Left ventricle myocardium inferior (tissue), 1 donor: ENCODE measurements at regions not wholly inside any gene's neighbourhood (a gene's known extent, or its start where the extent isn't known, plus 50 kb on each side); places are given as distances from the start of the nearest gene placed in this dataset.

Experiments used
- DNase-seq: peaks from one replicate; pipeline ENCODE4 v3.0.0-alpha.2; 2020
- H3K27ac ChIP-seq: fragments of 200-600 bp; replicated peaks from 2 replicates; pipeline ENCODE4 v1.8.0; 2021
- H3K27me3 ChIP-seq: fragments of 200-600 bp; 2 replicates; pipeline ENCODE4 v1.8.0; 2021; ENCODE audit warnings: low read depth
- H3K36me3 ChIP-seq: fragments of 200-600 bp; 2 replicates; pipeline ENCODE4 v1.8.0; 2021
- H3K4me1 ChIP-seq: fragments of 200-600 bp; 2 replicates; pipeline ENCODE4 v1.8.0; 2021
- H3K4me3 ChIP-seq: fragments of 200-600 bp; 2 replicates; pipeline ENCODE4 v1.8.0; 2021; ENCODE audit warnings: mild to moderate bottlenecking, moderate library complexity
- H3K9me3 ChIP-seq: fragments of 200-600 bp; replicated peaks from 2 replicates; pipeline ENCODE4 v1.8.0; 2021
- intact Hi-C: fragments of 100-400 bp; cut with micrococcal nuclease; formaldehyde crosslinking; loops from one replicate; pipeline ENCODE4 v1.11.0; 2022
- TF ChIP-seq, protein P1 (sequence below): fragments of 200-600 bp; IDR thresholded peaks from 2 replicates; pipeline ENCODE4 v1.8.0; 2021; ENCODE audit warnings: antibody characterized with exemption, mild to moderate bottlenecking, borderline replicate concordance
- donor health status: DM: no; HTN: yes; CAD: no; lungs with severe emphysema.

- H3K4me3 ChIP-seq: no peak overlapping the region
- intact Hi-C loops: no loop called here
- TF ChIP-seq, protein P1, sequence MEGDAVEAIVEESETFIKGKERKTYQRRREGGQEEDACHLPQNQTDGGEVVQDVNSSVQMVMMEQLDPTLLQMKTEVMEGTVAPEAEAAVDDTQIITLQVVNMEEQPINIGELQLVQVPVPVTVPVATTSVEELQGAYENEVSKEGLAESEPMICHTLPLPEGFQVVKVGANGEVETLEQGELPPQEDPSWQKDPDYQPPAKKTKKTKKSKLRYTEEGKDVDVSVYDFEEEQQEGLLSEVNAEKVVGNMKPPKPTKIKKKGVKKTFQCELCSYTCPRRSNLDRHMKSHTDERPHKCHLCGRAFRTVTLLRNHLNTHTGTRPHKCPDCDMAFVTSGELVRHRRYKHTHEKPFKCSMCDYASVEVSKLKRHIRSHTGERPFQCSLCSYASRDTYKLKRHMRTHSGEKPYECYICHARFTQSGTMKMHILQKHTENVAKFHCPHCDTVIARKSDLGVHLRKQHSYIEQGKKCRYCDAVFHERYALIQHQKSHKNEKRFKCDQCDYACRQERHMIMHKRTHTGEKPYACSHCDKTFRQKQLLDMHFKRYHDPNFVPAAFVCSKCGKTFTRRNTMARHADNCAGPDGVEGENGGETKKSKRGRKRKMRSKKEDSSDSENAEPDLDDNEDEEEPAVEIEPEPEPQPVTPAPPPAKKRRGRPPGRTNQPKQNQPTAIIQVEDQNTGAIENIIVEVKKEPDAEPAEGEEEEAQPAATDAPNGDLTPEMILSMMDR: no peak
- H3K36me3 ChIP-seq: no peaks in the 10 kb centered on the region
- no peak overlapping the region for H3K27ac ChIP-seq
- no peak for DNase-seq
- H3K27me3 ChIP-seq: peaks cover 28% of the 10 kb centered on the region
- no peaks in the 10 kb centered on the region for H3K4me1 ChIP-seq
- no peaks in the 10 kb centered on the region for H3K9me3 ChIP-seq
Measured at GRCh38 chr18:78403371-78403770, 576.2 kb upstream of the SALL3 start.

DNA sequence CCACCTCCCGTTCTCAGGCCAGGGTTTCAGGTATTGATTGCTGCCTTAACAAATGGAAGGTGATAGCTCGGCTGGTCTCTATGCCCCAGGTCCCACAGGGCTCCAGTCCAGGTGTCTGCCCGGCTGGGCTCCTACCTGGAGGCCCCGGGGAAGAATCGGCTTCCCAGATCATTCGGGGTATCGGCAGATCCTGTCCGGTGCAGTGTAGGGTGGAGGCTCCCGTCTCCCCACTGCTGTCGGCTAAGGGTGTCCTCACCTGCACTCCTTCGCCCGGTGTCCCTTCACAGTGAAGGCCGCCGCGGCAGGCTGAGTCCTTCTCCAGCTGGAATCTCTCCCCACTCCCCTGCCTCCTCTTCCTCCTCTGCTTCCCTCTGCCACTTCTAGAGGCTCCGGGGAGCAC lies 573.9 kb upstream of the SALL3 start:
- H3K4me1 ChIP-seq: no peaks in the 10 kb centered on the region
- H3K27ac ChIP-seq: no peak overlapping the region
- intact Hi-C loops: no loop called here
- H3K4me3 ChIP-seq: no peak overlapping the region
- no peaks in the 10 kb centered on the region for H3K9me3 ChIP-seq
- H3K36me3 ChIP-seq: no peaks in the 10 kb centered on the region
- no peak for DNase-seq
- TF ChIP-seq, protein P1: no peak
- peaks cover 10% of the 10 kb centered on the region for H3K27me3 ChIP-seq

DNA sequence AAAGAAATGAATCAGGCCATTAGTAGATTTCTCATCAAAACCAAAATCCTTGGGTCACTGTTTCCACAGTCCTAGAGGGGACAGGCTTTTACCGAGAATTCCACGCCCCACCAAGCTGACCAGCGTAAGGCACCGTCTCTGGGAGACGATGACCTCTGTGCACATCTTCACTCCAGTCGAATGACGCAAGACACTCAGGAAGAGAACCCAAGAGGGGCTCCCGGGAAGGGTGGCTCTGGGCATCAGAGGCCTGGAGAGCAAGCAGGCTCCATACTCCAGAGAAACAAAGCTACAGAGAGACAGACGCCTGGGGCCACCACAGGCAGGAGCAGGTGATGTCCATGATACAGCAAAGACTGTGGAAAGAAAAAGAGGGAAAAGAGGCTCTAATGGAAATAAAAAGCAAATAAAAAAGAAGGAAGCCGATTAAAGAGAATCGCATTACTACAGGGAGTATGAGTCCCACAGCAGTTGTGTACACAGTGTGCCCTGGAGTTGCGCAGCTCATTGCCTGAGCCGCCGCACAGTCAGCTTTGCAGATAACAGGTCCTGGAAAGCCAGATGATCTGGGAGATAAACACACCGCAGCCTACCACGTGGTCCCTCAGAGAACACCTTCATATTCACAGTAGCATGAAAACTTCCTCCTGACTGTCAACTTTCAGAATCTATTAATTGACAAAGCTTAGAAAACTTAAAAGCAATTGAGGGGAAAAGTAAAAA lies 572.7 kb upstream of the SALL3 start:
- TF ChIP-seq, protein P1: no peak
- no peak overlapping the region for H3K4me3 ChIP-seq
- H3K36me3 ChIP-seq: no peaks in the 10 kb centered on the region
- no peak for DNase-seq
- intact Hi-C loops: no loop called here
- H3K27ac ChIP-seq: no peak overlapping the region
- no peaks in the 10 kb centered on the region for H3K4me1 ChIP-seq
- peaks cover 4% of the 10 kb centered on the region for H3K27me3 ChIP-seq
- H3K9me3 ChIP-seq: no peaks in the 10 kb centered on the region

DNA sequence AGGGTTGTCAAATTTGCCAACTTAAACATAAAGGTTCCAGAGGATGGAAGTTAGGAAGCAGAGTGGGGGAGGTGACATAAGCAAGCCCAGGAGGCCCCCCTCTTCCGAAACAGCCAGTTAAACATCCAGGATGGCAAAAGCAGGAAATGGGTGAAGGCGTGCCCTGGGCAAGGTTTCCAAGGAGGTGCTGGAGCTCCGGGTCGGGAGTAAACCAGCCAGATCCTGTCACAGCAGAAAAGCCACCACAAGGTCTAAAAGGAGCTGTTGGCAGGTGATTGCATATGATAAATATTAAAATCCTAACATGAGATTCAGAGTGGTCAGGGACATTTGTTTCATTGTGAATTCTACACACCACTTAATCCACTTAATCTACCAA lies 572.2 kb upstream of the SALL3 start:
- peaks cover 4% of the 10 kb centered on the region for H3K27me3 ChIP-seq
- no peak for DNase-seq
- no peaks in the 10 kb centered on the region for H3K36me3 ChIP-seq
- intact Hi-C loops: no loop called here
- H3K4me3 ChIP-seq: no peak overlapping the region
- no peaks in the 10 kb centered on the region for H3K9me3 ChIP-seq
- no peak overlapping the region for H3K27ac ChIP-seq
- H3K4me1 ChIP-seq: no peaks in the 10 kb centered on the region
- TF ChIP-seq, protein P1: no peak

DNA sequence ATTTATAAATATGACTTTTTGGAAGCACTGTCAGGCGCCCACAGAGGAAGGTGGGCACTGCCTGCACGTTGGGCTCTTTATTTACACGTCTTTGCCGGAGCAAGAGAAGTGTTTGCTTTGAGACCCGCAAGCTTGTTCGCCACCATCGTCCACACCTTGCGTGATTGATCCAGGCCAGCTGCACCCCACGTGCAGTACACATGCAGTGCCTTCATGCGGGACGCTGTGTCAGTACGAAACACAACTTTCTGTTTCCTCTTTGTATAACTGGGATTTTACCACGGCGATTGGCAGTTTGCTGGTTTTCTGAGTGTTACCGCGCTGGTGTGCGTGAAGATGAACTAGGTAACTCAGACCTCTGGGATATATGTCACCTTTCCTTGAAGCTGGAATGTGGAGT lies 571.0 kb upstream of the SALL3 start:
- Histone ChIP-seq H3K9me3 (no peaks in the 10 kb centered on the region), H3K27me3 (peaks cover 6% of the 10 kb centered on the region), H3K4me3 (no peak overlapping the region), H3K36me3 (no peaks in the 10 kb centered on the region), H3K27ac (no peak overlapping the region), H3K4me1 (no peaks in the 10 kb centered on the region)
- DNase-seq: no peak
- intact Hi-C loops: no loop called here
- TF ChIP-seq, protein P1: no peak
